NCI-H2107 (cell line): ENCODE measurements at regions not wholly inside any gene's neighbourhood (a gene's known extent, or its start where the extent isn't known, plus 50 kb on each side); places are given as distances from the start of the nearest gene placed in this dataset.

Source experiments
- DNase-seq: peaks from one replicate; lab custom pipeline; 2025; lab: John Stamatoyannopoulos, UW

GRCh38 chr4:18075823-18076433 is 54.4 kb upstream of the LCORL start:
- no peak for DNase-seq

- no peak for DNase-seq
Observed at GRCh38 chr4:18071894-18072293, 50.3 kb upstream of the LCORL start.
